ENCODE measurements at regions not wholly inside any gene's neighbourhood (a gene's known extent, or its start where the extent isn't known, plus 50 kb on each side); places are given as distances from the start of the nearest gene placed in this dataset.

DNA sequence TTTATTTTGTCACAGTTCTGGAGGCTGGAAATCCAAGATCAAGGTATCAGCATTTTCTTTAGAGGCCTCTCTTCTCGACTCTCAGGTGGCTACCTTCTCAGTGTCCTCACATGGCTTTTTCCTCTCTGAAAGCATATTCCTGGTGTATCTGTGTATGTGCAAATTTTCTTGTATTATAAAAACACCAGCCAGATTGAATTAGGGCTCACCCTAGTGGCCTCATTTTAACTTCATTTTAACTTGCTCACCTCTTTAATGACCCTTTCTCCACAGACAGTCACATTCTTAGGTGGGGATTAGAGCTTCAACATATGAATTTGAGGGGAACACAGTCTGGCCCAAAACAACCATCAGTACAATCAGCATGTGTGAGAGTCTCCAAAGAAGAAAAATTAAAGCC is 542.4 kb upstream of the FAM241A start:
- DNase-seq (ENCODE audit: low read depth): no peak

DNA sequence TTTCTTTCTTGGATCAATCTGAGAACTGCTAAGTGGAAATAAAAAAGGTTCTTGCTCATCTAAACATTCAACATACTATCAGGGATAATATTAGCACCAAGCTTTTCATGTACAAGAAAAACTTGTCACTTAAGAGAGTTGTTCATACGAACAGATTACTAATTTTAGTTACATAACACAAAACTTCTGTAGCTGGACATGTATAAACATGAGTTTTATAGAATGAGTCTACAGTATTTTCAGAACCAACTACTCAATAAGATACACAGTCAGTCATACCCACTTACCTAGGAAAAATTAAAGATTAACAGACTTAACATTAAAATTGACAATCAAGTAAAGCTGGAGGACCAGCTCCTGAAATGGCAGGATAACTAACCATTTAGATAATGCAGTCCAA is 540.1 kb upstream of the FAM241A start:
- no peak for DNase-seq (ENCODE audit: low read depth)

DNA sequence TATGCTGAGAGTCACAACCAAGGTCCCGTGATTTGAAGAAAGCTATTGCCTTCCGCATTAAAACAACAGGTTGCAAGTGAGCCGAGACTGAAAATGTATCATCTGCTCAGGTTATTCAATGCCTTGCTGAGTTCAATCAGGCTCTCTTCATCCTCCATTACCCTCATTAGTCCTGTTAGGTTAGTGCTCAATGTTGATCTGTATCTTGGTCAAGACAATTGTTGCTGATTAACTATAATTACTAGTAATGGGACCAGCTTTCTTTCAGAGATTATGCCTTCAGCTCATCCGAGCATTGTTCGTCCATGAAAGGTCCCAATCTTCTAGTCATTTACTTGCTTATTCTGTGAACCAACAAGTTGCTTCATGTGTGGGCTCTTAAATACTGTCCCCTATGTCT is 534.6 kb upstream of the FAM241A start:
- no peak for DNase-seq (ENCODE audit: low read depth)

GRCh38 chr4:111618908-111619307 is 526.3 kb upstream of the FAM241A start:
- no peak for DNase-seq (ENCODE audit: low read depth)

DNA sequence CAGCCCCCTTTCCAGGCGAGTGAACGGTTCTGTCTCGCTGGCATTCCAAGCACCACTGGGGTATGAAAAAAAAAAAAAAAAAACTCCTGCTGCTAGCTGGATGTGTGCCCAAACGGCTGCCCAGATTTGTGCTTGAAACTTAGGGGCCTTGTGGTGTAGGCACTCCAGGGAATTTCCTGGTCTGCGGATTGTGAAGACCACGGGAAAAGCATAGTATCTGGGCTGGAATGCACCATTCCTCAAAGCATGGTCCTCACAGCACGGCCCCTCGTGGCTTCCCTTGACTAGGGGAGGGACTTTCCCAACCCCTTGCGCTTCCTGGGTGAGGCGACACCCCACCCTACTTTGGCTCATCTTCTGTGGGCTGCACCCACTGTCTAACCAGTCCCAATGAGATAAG is 516.8 kb upstream of the FAM241A start:
- DNase-seq (ENCODE audit: low read depth): no peak

- DNase-seq (ENCODE audit: low read depth): no peak
Measured at GRCh38 chr4:111630705-111631104, 514.5 kb upstream of the FAM241A start.

DNA sequence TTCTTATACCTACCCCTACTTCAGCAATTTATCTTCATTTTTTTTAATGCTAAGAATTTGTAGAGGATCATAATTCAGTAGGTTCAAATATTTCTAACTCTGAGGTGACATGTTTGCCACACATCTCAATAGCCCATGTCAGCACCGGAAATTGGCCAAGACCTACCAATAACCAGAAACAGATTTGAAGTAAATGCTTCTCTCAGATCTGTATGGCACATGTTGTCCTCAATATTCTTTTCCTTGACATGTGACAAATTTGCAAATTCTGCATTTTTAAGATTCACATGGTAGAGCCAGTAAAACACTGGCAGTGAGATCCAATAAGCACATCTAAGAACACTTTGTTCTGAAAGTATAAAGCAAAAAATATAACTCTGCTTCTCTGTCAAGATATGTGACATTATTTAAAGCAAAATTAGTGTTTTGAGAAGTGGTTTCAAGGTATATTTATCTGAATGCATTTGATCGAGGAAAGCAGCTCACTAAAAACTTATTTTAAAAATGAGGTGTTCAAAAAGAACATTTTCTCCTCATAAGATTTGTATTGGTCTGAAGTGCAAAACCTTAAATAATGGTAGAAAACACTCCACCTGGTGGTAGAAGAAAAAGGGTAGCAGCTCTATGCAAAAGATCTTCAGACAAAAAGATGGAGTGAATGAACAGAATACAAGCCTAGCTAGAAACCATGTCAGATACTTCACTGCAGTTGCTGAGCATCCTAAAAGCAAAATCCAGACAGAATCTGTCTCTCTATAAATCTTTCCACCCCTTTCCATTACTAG is 513.8 kb upstream of the FAM241A start:
- DNase-seq (ENCODE audit: low read depth): no peak

DNA sequence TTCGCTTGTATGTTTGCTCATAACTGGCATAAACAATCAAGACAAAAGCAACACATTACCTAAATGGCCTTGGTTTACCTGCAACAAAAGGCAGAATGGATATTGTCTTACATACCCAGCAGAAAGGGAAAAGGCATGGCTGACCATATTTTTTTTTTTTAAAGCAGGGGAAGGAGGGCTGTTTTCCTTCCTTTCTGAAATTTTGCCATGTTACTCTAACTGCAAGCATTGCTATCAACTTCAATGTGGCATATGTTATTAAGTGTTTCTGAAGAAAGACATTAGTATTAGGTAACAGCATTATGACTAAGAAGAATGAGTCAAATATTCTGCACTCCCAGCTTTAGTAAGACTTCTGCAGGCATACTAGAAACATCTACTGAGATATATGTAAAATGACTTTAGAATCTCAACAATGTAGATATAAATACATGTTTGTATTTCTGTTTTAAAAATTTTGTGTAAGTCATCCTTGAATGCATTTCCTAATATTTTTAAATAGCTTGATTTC is 512.6 kb upstream of the FAM241A start:
- DNase-seq (ENCODE audit: low read depth): no peak

DNA sequence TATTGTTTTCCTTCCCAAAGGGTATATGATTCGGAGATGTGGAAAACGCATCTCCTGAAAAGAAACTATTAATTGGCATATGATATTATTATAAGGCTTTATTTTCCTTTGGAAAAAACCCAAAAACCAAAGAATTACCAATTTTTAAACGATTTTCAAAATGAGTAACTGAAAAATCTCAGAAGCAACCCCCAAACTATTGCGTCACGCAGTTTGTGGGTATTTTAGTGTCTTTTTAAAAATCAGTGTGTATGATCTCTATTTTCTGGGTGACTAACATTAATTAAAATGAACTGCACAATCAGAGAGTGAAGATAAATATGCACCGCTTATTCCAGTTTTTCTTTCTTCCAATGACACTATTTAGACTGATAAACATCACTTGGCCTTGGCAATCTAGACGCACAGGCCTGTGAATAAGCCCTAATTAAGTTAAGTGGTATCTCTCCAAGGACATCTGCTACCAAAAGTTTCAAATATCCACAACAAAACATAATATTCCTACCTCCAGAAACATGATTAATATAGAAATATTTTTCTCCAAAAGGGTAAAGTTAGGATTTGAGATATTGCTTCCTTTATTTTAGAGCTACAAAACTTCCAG is 511.5 kb upstream of the FAM241A start:
- no peak for DNase-seq (ENCODE audit: low read depth)

GRCh38 chr4:111635646-111636045 is 509.6 kb upstream of the FAM241A start:
- no peak for DNase-seq (ENCODE audit: low read depth)

DNA sequence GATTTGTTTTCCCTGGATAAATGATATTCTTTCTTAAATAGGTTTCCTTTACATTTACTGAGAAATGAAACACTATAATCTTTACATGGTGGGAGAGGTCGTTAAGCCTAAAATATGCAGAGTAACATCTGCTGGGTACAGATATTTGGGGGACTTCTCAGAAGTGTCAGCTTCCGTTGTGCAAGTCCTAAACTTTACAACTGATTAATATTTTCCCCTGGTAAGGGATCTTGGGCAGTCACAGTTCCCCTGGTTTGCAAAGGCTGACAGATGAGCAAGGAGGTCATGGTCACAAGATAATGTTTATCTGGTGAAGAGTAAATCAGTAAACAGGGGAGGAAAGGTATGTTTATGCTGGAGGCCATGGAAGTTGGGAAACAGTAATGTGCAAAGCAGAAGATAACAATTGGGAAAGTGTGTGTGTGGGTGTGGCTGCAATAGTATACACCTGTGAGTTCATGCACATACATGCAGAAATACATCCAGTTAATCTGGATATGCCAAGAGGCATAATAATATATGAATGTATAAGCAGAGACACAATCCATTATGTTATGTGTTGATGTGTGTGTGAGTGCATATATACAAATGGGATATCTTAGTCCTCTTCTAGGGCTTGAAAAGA is 508.2 kb upstream of the FAM241A start:
- no peak for DNase-seq (ENCODE audit: low read depth)

DNA sequence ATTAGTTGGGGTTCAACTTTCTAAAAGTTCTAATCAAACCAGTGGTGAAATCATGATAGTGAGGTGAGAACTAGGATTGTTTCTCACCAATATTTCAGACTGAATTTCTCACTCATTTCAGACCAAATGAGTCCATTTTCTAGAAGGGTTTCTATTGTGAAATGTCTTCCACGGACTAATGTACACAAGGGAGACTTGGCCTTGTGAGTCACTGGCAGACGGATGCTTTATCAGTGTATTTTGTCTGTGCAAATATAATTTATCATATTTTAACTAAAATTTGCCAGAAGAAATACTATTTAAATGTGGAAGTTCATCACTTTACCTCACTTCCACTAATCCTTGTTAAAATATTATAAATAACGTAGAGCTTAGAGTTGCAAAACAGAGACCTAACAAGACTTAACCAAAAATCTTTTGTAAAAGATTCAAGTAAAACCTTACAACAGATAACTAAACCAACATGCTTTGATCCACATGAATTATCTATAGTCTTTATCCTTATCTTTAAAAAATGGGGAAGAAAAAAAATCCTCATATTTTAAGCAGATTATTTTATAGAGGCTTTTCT is 506.0 kb upstream of the FAM241A start:
- no peak for DNase-seq (ENCODE audit: low read depth)

DNA sequence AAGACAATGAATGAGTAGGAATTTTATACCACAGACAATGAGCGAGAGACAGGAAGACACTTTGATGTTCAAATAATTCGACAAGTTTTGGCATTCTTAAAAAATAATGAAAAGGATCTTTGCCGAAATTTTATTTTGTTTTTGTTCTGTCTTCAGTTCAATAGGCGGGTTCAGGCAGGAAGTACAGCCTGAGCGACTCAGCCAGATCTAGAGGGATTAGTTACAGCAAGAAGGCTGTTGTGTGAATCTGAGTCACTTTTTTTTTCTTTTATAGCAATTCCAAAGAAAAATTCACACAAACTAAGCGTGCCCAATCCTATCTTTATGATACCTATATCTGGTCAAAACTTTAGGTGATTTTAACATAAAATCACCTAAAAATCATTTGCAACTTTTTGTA is 505.4 kb upstream of the FAM241A start:
- DNase-seq (ENCODE audit: low read depth): no peak

- DNase-seq (ENCODE audit: low read depth): no peak
Measured at GRCh38 chr4:111641813-111642579, 503.3 kb upstream of the FAM241A start.

GRCh38 chr4:111648056-111648455 is 497.2 kb upstream of the FAM241A start:
- DNase-seq (ENCODE audit: low read depth): no peak

DNA sequence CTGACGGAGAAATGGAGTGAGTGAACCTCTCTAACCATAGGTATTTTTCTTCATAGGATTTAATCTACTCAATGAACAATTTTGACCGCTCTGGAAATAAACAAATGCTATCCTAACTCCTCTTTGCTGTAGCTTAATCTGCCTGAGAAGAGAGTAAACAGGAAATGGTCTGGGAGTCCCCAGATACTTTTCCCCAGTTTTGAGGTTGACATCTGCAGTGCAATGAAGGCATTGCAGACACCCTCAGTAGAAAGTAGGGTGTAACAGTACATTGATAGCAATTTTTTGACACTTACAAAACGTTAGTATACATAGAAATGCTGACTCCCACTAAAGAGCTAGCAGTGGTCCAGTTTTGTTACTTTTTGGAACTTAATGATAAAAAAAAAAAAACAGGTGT is 495.9 kb upstream of the FAM241A start:
- DNase-seq (ENCODE audit: low read depth): no peak

GRCh38 chr4:111650146-111650545 is 495.1 kb upstream of the FAM241A start:
- no peak for DNase-seq (ENCODE audit: low read depth)

DNA sequence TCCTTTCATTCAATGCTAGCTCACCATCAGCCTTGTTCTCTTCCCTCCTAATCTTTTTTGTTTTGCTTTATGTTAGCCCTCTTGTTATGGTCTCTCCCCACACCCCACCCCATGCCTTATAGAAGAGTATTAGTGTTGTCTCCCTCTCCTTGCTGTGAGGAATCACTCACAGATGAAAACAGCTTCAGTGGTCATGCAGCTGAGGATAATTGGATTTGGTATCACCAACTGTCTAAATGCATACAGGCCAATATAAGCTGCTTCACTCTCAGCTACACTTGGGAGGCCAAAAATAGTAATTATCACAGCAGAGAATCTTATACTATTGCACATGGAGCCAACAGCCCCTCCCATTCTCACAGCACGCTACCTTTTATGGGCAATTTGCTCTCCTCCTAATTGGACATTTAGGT is 494.6 kb upstream of the FAM241A start:
- DNase-seq (ENCODE audit: low read depth): no peak

- no peak for DNase-seq (ENCODE audit: low read depth)
Measured at GRCh38 chr4:111652236-111652635, 493.0 kb upstream of the FAM241A start.

DNA sequence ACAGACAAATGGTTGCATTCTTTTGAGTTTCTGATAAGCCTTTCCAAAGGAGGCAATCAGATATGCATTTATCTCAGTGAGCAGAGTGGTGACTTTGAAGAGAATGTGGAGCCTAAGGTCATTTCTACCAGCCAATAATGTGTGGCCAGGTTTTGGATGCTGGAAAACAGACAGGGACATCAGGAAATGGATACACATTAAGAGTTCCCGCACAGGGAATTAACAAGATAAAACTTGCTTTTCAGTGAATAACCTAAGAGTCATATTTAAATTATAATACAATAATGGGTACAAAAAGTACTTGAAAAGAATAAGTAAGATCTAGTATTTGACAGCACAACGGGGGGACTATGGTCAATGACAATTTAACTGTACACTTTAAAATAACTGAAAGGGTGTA is 492.3 kb upstream of the FAM241A start:
- DNase-seq (ENCODE audit: low read depth): no peak

GRCh38 chr4:111662496-111662895 is 482.8 kb upstream of the FAM241A start:
- no peak for DNase-seq (ENCODE audit: low read depth)

DNA sequence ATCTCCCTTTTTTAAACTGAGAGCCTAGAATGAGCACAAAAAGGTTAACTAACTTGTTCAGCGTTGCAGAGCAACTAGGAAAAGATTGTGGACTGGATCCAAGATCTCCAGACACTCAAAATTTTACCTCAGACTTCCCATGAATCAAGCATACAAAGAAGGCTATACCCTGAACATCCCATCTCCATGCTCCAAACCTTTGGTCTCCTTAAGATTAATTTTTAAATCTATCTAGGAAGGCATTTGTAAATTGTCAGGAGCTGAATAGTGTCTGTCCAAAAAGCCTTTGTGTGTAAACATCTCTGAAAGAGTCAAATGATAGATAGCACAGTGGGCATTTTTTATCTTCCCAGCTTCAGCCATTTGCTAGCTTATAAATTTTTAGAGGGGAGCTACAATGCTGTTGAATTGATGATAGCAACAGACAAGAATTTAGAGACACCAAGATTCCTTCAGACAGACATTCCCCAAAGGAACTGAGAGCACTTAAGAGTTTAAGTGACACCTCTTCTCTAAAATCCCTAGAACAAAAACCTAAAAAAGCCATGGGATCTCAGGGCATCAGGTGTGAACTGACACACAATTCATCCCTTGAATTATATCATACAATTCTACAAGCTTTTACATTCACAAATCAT is 480.8 kb upstream of the FAM241A start:
- DNase-seq (ENCODE audit: low read depth): no peak

Data from activated T-cell treated with anti-CD3 and anti-CD28 coated beads for 1 hour (primary cell).